GM10266 (cell line): ENCODE measurements at regions not wholly inside any gene's neighbourhood (a gene's known extent, or its start where the extent isn't known, plus 50 kb on each side); places are given as distances from the start of the nearest gene placed in this dataset.

Source experiments
- DNase-seq: peaks from one replicate; pipeline ENCODE4 v3.0.0; 2012; ENCODE audit errors: extremely low spot score
- TF ChIP-seq, protein P1 (sequence below): IDR thresholded peaks from 2 replicates; pipeline ENCODE4 v1.5.1; 2012; ENCODE audit warnings: mild to moderate bottlenecking, low read depth; ENCODE audit not compliant: control insufficient read depth, insufficient read depth; ENCODE audit errors: missing control alignments

DNA sequence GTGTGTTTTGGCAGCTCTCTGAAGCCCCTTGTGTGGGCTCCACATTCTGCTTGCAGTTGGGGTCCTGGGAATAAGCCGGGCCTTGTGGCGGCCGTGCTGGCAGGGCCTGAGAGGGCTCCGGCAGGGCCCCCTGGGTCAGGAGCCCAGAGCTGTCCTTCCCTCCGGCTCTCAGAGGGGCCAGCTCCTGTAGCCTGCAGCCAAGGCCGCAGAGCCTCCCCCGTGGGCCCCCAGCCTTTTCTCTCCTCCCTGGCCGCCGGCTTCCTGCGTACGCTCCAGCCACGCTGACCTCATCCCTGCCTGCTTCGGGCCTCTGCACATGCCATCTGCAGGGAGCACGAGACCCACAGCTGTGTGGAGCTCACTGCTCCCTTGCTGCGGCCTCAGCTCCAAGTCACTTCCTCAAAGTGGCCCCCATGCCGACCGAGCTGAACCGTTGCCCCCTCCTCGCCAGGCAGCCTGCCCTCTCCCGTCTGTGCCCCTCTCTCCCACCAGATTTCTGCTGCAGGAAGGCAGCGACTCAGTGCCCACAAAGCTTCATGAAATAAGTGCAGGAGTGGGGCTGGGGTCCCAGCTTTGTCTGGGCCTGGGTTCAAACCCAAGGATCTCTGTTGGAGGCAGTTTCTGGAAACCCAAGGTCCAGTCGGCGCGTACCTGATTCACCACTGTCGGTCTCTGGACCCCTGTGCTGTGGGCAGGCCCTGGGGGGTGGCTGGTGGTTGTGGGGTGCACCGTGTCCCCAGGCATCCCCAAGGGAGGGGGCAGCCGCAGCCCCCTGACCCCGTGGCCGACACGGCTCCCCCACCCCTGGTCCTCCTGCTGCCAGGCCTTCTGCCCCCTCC is 57.1 kb upstream of the NKX1-1 start:
- TF ChIP-seq, protein P1, sequence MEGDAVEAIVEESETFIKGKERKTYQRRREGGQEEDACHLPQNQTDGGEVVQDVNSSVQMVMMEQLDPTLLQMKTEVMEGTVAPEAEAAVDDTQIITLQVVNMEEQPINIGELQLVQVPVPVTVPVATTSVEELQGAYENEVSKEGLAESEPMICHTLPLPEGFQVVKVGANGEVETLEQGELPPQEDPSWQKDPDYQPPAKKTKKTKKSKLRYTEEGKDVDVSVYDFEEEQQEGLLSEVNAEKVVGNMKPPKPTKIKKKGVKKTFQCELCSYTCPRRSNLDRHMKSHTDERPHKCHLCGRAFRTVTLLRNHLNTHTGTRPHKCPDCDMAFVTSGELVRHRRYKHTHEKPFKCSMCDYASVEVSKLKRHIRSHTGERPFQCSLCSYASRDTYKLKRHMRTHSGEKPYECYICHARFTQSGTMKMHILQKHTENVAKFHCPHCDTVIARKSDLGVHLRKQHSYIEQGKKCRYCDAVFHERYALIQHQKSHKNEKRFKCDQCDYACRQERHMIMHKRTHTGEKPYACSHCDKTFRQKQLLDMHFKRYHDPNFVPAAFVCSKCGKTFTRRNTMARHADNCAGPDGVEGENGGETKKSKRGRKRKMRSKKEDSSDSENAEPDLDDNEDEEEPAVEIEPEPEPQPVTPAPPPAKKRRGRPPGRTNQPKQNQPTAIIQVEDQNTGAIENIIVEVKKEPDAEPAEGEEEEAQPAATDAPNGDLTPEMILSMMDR = no peak
- DNase-seq = no peak

DNA sequence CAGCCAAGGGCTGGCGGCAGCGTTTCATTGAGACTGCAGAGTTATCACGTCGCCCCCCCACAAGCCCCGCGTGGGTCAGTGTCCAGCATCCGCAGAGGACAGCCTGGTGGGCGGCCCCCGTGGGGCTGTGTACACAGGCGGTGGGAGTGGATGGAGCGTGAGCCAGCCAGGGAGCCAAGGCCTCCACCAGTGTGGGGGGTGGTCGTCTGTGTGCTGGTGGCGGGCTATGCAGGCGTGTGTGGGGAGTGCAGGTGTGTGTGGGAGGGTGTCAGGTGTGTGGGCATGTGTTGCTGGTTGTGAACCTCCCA is 56.5 kb upstream of the NKX1-1 start:
- TF ChIP-seq, protein P1 = no peak
- DNase-seq = no peak

DNA sequence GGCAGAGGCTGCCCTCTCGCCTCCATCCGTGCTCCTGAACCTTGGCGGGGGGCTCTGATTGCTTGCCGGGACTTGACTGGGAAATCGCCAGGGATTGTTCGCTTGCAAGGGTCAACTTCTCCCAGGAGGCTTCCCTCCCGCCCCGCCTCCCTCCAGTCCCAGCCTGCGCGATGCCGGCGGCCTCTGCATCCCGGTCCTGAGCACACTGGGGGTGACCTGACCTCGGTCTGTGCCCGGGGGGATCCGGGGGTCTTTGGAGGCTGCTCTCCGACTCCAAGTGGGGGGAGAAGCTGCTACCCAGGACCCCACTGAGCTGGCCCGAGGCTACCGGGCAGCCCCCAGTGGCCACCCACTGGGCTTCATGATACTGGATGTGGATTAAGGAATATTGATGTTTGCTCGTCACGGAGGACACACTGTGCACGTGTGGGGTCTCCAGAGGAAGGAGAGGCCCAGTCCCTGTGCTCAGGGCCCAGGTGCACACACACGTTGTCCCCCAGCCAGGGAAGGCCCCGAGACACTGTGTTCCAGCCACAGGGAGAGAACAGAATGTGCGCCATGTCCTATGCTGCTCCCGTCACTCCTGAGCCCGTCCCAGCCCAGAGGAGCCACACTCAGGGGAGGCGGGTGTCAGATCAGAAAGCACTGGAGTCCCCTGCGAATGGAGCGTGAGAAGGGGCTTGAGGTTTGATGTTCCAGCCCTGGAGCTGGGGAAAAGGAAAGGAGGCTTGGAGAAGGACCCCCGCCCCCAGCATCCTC is 55.9 kb upstream of the NKX1-1 start:
- DNase-seq = no peak

DNA sequence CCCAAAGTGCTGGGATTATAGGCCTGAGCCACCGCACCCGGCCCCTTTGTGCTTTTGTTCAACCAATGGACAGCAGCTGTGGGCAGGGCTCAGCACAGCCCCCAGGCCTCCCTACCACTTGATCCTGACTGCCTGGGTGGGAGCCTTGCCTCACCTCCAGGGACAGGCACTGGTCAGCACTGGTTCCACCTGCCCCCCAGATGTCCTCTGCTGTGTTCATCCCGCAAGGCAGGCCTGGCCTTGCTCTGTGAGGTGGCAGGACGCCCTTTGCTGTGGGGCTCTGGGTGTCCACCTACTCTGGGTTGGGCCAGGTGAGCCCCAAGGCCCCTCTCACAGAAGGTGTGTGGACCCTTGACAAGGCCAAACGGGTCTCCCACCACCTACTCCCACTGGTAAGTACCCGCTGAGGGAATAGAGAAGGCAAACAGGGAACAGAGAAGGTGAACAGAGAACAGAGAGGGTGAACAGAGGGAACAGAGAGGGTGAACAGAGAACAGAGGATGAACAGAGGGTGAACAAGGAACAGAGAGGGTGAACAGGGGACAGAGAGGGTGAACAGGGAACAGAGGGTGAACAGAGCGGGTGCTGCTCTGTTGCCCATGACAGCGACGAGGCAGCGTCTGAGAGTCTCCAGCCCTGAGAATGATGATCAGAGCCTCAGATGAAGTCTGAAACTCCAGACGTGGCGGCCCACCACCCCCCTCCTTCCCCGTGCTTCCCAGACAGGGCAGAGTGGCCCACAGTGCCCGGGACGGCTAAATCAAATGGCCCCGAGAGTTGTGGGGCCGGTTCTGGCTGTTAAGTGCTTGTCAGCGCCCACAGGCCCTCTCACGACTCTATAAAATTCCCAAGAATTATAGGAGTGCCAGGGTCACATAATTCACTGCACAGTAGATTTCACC is 55.0 kb upstream of the NKX1-1 start:
- DNase-seq = no peak
- TF ChIP-seq, protein P1 = no peak

More for the DNA sequence above, 55.9 kb upstream of the NKX1-1 start:
- TF ChIP-seq, protein P1 = no peak

DNA sequence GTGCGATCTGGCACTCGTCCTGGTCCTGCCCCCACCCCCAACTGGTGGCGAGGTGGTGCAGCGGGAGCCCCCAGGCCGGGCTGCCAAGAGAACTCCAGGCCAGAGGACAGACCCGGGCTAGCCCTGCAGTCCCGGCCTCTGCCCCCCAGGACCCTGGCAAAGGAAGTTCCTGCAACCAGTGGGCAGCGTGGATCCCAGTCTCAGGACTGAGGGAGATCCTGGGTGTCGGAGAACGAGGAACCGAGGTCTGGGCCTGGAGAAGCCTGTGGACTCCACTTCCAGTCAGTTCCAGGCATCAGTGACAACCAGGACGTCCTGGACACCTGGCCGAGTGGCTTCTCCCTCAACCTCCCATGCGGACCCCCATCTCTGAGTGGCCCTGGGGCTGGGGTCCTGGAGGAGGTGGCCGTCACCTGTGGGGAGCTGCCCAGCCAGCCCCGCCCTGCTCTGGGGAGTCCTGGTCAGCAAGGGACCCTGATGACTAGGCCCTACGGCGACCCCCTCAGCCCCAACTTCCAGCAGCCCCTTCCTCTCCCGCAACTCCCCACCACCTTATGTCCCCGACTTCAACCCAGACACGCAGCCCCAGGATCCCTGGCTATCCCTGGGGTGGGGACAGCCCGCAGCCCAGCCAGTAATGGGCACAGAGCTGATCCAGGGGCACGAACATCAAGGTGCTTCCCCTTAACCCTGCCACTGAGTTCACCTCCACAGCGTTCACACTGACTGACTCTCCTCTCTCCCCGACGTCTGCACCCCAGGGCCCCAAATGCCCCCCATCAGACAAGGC is 53.7 kb upstream of the NKX1-1 start:
- TF ChIP-seq, protein P1 = no peak

DNA sequence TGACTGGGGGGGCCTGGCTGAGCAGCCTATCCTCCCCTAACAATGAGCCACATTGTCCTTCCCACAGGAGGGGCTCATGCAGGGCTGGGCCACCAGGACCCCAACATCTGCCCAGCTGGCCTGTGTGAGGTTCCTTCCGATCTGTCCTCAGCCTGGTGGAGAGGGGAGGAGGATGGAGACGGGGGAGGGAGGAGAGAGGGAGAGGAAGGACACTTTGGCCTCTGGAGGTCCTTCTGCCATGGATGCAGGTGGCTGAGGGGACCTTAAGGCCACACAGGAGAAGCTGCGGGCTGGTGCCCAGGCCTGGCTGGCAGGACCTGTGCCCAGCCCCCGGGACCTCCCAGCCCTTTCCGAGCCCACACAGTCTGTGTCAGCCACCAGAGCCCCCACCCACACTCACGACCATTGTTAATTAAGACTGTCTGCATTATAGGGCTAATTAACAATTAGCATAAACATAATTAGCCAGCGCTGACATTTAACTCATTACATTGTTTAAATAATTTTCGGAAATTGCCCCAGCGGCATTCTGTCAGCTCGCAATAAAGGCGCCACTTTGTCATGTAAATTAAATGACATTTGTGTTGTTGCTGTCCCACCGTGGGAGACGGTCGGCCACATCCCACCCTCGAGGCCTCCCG is 53.0 kb upstream of the NKX1-1 start:
- TF ChIP-seq, protein P1 = no peak
- no peak for DNase-seq

More for the DNA sequence above, 53.7 kb upstream of the NKX1-1 start:
- DNase-seq = no peak
